Testis (tissue), 2 donors: ENCODE measurements at regions not wholly inside any gene's neighbourhood (a gene's known extent, or its start where the extent isn't known, plus 50 kb on each side); places are given as distances from the start of the nearest gene placed in this dataset.

ENCODE experiments used
- CTCF ChIP-seq, 3 experiments: fragments of 450-650 bp in 2 of 3; fragments of 200-600 bp in 1 of 3; sonication (generic) in 1 of 3; IDR thresholded peaks; one replicate each; pipeline ENCODE4 v1.5.1; 2016 to 2019; ENCODE audit warnings: antibody characterized with exemption in 3 of 3, mild to moderate bottlenecking in 2 of 3, moderate library complexity in 1 of 3
- POLR2A ChIP-seq: fragments of 450-650 bp; IDR thresholded peaks from one replicate; pipeline ENCODE4 v1.6.1; 2017; ENCODE audit warnings: antibody characterized with exemption, mild to moderate bottlenecking, moderate library complexity

GRCh38 chr11:96865020-96865419 lies 475.2 kb downstream of the JRKL start:
- TF ChIP-seq CTCF (IDR thresholded peaks at IDR 0.05), result no peak
- no peak for TF ChIP-seq POLR2A
